SK-N-SH (cell line): ENCODE measurements at regions not wholly inside any gene's neighbourhood (a gene's known extent, or its start where the extent isn't known, plus 50 kb on each side); places are given as distances from the start of the nearest gene placed in this dataset.

ENCODE experiments used
- CTCF ChIA-PET: fragments of 300-600, 350-600 bp; formaldehyde crosslinking; extraction: SDS; loops from one replicate; lab custom pipeline; 2021; lab: Yijun Ruan, JAX
- POLR2A ChIA-PET: fragments of 350-600 bp; sonication (Branson Sonifier 250); formaldehyde crosslinking; extraction: SDS; loops from one replicate; lab custom pipeline; 2020; ENCODE audit warnings: antibody characterized with exemption, inconsistent platforms; lab: Yijun Ruan, JAX
- DNase-seq: peaks from one replicate; pipeline ENCODE4 v3.0.0; 2012
- H2AFZ ChIP-seq: fragments of 200-600 bp; sonication (generic); 2 replicates; pipeline ENCODE4 v1.8.1; 2016; ENCODE audit warnings: antibody characterized with exemption, mild to moderate bottlenecking, low read depth
- H3F3A ChIP-seq: fragments of 200-600 bp; sonication (generic); replicated peaks from 2 replicates; pipeline ENCODE3; 2016; ENCODE audit warnings: antibody characterized with exemption, mild to moderate bottlenecking; ENCODE audit not compliant: insufficient read depth
- H3K27ac ChIP-seq, 2 experiments: fragments of 200-500 bp in 1 of 2; fragments of 200-600 bp in 1 of 2; sonication (Bioruptor generic) in 1 of 2; sonication (generic), shearing (Covaris generic) in 1 of 2; 2 replicates each; pipeline versions ENCODE4 v1.5.1 to v1.6.1; 2014 to 2016; ENCODE audit warnings: low read depth in 2 of 2, inconsistent platforms in 1 of 2, low read length in 1 of 2, mild to moderate bottlenecking in 1 of 2, mixed read lengths in 1 of 2
- H3K27me3 ChIP-seq: fragments of 200-600 bp; sonication (generic), shearing (Covaris generic); 2 replicates; pipeline ENCODE4 v1.6.1; 2016; ENCODE audit warnings: mixed run types; ENCODE audit not compliant: insufficient read depth
- H3K36me3 ChIP-seq, 2 experiments: fragments of 200-500 bp in 1 of 2; fragments of 200-600 bp in 1 of 2; sonication (Bioruptor generic) in 1 of 2; sonication (generic) in 1 of 2; replicated peaks in 1 of 2; 2 replicates each; pipeline versions ENCODE3 to v1.5.1; 2014 to 2016; ENCODE audit warnings: low read length in 1 of 2, mild to moderate bottlenecking in 1 of 2; ENCODE audit not compliant: insufficient read depth in 2 of 2, control insufficient read depth in 1 of 2
- H3K4me1 ChIP-seq, 2 experiments: fragments of 200-500 bp in 1 of 2; fragments of 200-600 bp in 1 of 2; sonication (Bioruptor generic) in 1 of 2; sonication (generic), shearing (Covaris generic) in 1 of 2; 2 replicates each; pipeline versions ENCODE4 v1.5.1 to v1.6.1; 2014 to 2016; ENCODE audit warnings: low read depth in 1 of 2, low read length in 1 of 2, mixed run types in 1 of 2; ENCODE audit not compliant: insufficient read depth in 2 of 2, control insufficient read depth in 1 of 2
- H3K4me2 ChIP-seq: fragments of 200-600 bp; sonication (generic), shearing (Covaris generic); 2 replicates; pipeline ENCODE4 v1.6.1; 2017; ENCODE audit warnings: mixed run types
- H3K4me3 ChIP-seq, 2 experiments: fragments of 200-500 bp in 1 of 2; fragments of 200-600 bp in 1 of 2; sonication (Bioruptor generic) in 1 of 2; sonication (generic), shearing (Covaris generic) in 1 of 2; 2 replicates each; pipeline versions ENCODE4 v1.5.1 to v1.8.1; 2014 to 2016; ENCODE audit warnings: low read depth in 2 of 2, inconsistent platforms in 1 of 2, low read length in 1 of 2, mild to moderate bottlenecking in 1 of 2, mixed read lengths in 1 of 2, moderate library complexity in 1 of 2
- H3K79me2 ChIP-seq: fragments of 200-600 bp; sonication (generic); 2 replicates; pipeline ENCODE4 v1.8.1; 2017; ENCODE audit warnings: mild to moderate bottlenecking; ENCODE audit not compliant: insufficient read depth
- H3K9ac ChIP-seq: fragments of 200-600 bp; sonication (generic); 2 replicates; pipeline ENCODE4 v1.6.1; 2017; ENCODE audit warnings: mixed run types
- H3K9me2 ChIP-seq: fragments of 200-600 bp; sonication (generic); 2 replicates; pipeline ENCODE4 v1.6.1; 2017; ENCODE audit warnings: mixed run types
- H3K9me3 ChIP-seq: fragments of 200-600 bp; sonication (generic); 2 replicates; pipeline ENCODE4 v1.6.1; 2017; ENCODE audit warnings: mixed run types, mild to moderate bottlenecking, moderate library complexity
- H4K20me1 ChIP-seq: fragments of 200-600 bp; sonication (generic); 2 replicates; pipeline ENCODE4 v1.6.1; 2017; ENCODE audit warnings: mild to moderate bottlenecking, mixed run types; ENCODE audit not compliant: insufficient read depth
- CHD2 ChIP-seq: fragments of 150-350 bp; IDR thresholded peaks from 2 replicates; pipeline ENCODE4 v1.6.1; 2018; ENCODE audit warnings: low read length; ENCODE audit not compliant: partially characterized antibody
- CTCF ChIP-seq: fragments of 200-600 bp; sonication (generic); IDR thresholded peaks from 2 replicates; pipeline ENCODE4 v1.6.1; 2017; ENCODE audit warnings: antibody characterized with exemption, mild to moderate bottlenecking, moderate library complexity
- ELF1 ChIP-seq: IDR thresholded peaks from 2 replicates; pipeline ENCODE4 v1.4.0; 2012
- EP300 ChIP-seq, 2 experiments: IDR thresholded peaks; 2 replicates each; pipeline versions ENCODE4 v1.4.0 to v1.6.1; 2012; ENCODE audit warnings: borderline replicate concordance in 1 of 2, low read depth in 1 of 2, low read length in 1 of 2
- EZH2phosphoT487 ChIP-seq: fragments of 200-600 bp; sonication (generic); IDR thresholded peaks from 2 replicates; pipeline ENCODE4 v1.6.1; 2017; ENCODE audit warnings: low read depth, mixed run types, mild to moderate bottlenecking, antibody characterized with exemption, moderate library complexity, borderline replicate concordance
- FOSL2 ChIP-seq: IDR thresholded peaks from 2 replicates; pipeline ENCODE4 v1.4.0; 2012; ENCODE audit warnings: low read depth, mild to moderate bottlenecking, moderate library complexity, borderline replicate concordance
- FOXJ3 ChIP-seq: sonication (generic); formaldehyde crosslinking; IDR thresholded peaks from 2 replicates; pipeline ENCODE4 v1.5.1; 2020; ENCODE audit warnings: mild to moderate bottlenecking, missing genetic modification reagents
- GABPA ChIP-seq: IDR thresholded peaks from 2 replicates; pipeline ENCODE4 v1.4.0; 2012; ENCODE audit warnings: low read depth, mild to moderate bottlenecking
- MEF2A ChIP-seq: IDR thresholded peaks from 2 replicates; pipeline ENCODE4 v1.4.0; 2012; ENCODE audit warnings: low read depth, borderline replicate concordance
- PBX3 ChIP-seq: IDR thresholded peaks from 2 replicates; pipeline ENCODE4; 2012
- RAD21 ChIP-seq: IDR thresholded peaks from 2 replicates; pipeline ENCODE4 v1.6.1; 2012; ENCODE audit warnings: mild to moderate bottlenecking, low read length
- RFX5 ChIP-seq: IDR thresholded peaks from 2 replicates; pipeline ENCODE4 v1.6.1; 2012; ENCODE audit warnings: mild to moderate bottlenecking, improper control_type of control experiment, low read length
- RXRA ChIP-seq: IDR thresholded peaks from 2 replicates; pipeline ENCODE4 v1.4.0; 2012; ENCODE audit warnings: low read depth, mild to moderate bottlenecking, borderline replicate concordance
- SMC3 ChIP-seq: IDR thresholded peaks from 2 replicates; pipeline ENCODE4 v1.6.1; 2012; ENCODE audit warnings: low read depth, low read length, improper control_type of control experiment
- TAF1 ChIP-seq: IDR thresholded peaks from 2 replicates; pipeline ENCODE4 v1.6.1; 2012; ENCODE audit warnings: low read depth, mild to moderate bottlenecking, low read length, moderate library complexity, borderline replicate concordance
- TCF12 ChIP-seq: IDR thresholded peaks from 2 replicates; pipeline ENCODE4 v1.4.0; 2012
- USF1 ChIP-seq: IDR thresholded peaks from 2 replicates; pipeline ENCODE4 v1.4.0; 2012; ENCODE audit warnings: low read depth, borderline replicate concordance
- USF2 ChIP-seq: fragments of 150-350 bp; IDR thresholded peaks from 2 replicates; pipeline ENCODE4 v1.6.1; 2017; ENCODE audit warnings: antibody characterized with exemption, low read length, low read depth, borderline replicate concordance
- YY1 ChIP-seq: IDR thresholded peaks from 2 replicates; pipeline ENCODE4 v1.4.0; 2012; ENCODE audit warnings: low read depth, mild to moderate bottlenecking
- ZBTB33 ChIP-seq: IDR thresholded peaks from 2 replicates; pipeline ENCODE4 v1.4.0; 2012; ENCODE audit warnings: low read depth, borderline replicate concordance
- WGBS: methylation state at CpG from one replicate; pipeline ENCODE4 v1.1.6; 2017; ENCODE audit warnings: low lambda C conversion rate; 5-methylcytosine and 5-hydroxymethylcytosine counted together

GRCh38 chrX:115892787-115893671 lies 277.5 kb upstream of the AGTR2 start (continued):
- no peak for TF ChIP-seq PBX3
- no peak for TF ChIP-seq FOXJ3
- TF ChIP-seq RXRA = no peak
- TF ChIP-seq TCF12 = no peak; the same call in 1 of the 2 replicates
- TF ChIP-seq ELF1 = no peak
- TF ChIP-seq USF2 = no peak
- TF ChIP-seq MEF2A = no peak
- no peak for TF ChIP-seq EZH2phosphoT487
- no peak for TF ChIP-seq RFX5
- TF ChIP-seq GABPA = peak; percentile 44; the same call in 1 of the 2 replicates
- TF ChIP-seq ZBTB33 = 0 out of 2 replicates have a peak, but pooled peaks have one; percentile 56
- peak in 1 of 2 experiments; percentile 23; a peak in 1 of 4 replicates for TF ChIP-seq EP300 (IDR thresholded peaks at IDR 0.05; ENCODE audit: borderline replicate concordance in 1 of 2, low read depth in 1 of 2, low read length in 1 of 2)
- TF ChIP-seq USF1 = no peak
- no peak for TF ChIP-seq TAF1
- no peak for TF ChIP-seq FOSL2
- peak; percentile 93 for TF ChIP-seq CHD2
- TF ChIP-seq YY1 = peak; percentile 82

- Histone ChIP-seq H2AFZ (no peak overlapping the region), H3K4me2 (peak overlapping the region; percentile 67; the same call in 1 of the 2 replicates), H3K27ac (no peak overlapping the region), H3K79me2 (no peaks in the 10 kb centered on the region), H3K36me3 (no peaks in the 10 kb centered on the region), H4K20me1 (0 out of 2 replicates have a peak, but pooled peaks cover 3% of the 10 kb centered on the region), H3K27me3 (no peaks in the 10 kb centered on the region), H3K4me3 (peak overlapping the region in 1 of 2 experiments; percentile 10; a peak in 1 of 4 replicates), H3K9me2 (no peaks in the 10 kb centered on the region), H3K9ac (no peak overlapping the region), H3K9me3 (no peaks in the 10 kb centered on the region), H3K4me1 (peaks cover 0 to 6% of the 10 kb centered on the region in 2 experiments; a peak in 1 of 4 replicates), H3F3A (no peaks in the 10 kb centered on the region)
- ChIA-PET POLR2A (no interaction called here), CTCF (interaction anchor here (0.8 to 1.8 kb wide), 5 partner anchors 14 to 59 kb away, joined by 3 to 7 read pairs (median 5); no protein-coding TSS in a partner anchor)
- WGBS = 35% methylated on average over 4 of the region's 4 CpGs
- peak; percentile 62 for DNase-seq
- TF ChIP-seq RAD21 (peak; percentile 80), YY1 (no peak), CTCF (peak; percentile 60), RFX5 (no peak), SMC3 (peak; percentile 40; the same call in 1 of the 2 replicates), ZBTB33 (no peak), USF1 (no peak)
Measured at GRCh38 chrX:115894087-115894486, 276.5 kb upstream of the AGTR2 start.
